PC-3 (cell line): ENCODE measurements at regions not wholly inside any gene's neighbourhood (a gene's known extent, or its start where the extent isn't known, plus 50 kb on each side); places are given as distances from the start of the nearest gene placed in this dataset.

Experiments
- ATAC-seq: fragments of 200-7000 bp; cut with Tn5 transposase; 2 replicates; pipeline ENCODE4 v1.9.1; 2020; ENCODE audit warnings: mild to moderate bottlenecking, moderate library complexity
- BruUV-seq: library from RNA; stranded (reverse); fragments of 400-500 nt; replicated peaks from 2 replicates; lab custom pipeline; 2021; lab: Mats Ljungman, UMichigan
- CTCF ChIA-PET: fragments of 300-600 bp; sonication (Branson Sonifier 250); formaldehyde crosslinking; loops from one replicate; lab custom pipeline; 2022; ENCODE audit warnings: antibody characterized with exemption; lab: Charles Lee
- POLR2A ChIA-PET: fragments of 300-600 bp; sonication (Branson Sonifier 250); formaldehyde crosslinking; loops from one replicate; lab custom pipeline; 2022; ENCODE audit warnings: antibody characterized with exemption; ENCODE audit not compliant: unreplicated experiment; lab: Charles Lee
- DNase-seq: peaks from one replicate; pipeline ENCODE4 v3.0.0-alpha.2; 2015
- H2AFZ ChIP-seq: fragments of 300-600 bp; sonication (generic); 2 replicates; pipeline ENCODE4 v1.6.0; 2016; ENCODE audit warnings: antibody characterized with exemption, low read length
- H3F3A ChIP-seq: fragments of 300-600 bp; sonication (generic); one replicate; pipeline ENCODE4 v1.6.0; 2017; ENCODE audit warnings: antibody characterized with exemption, low read length, control low read depth, mild to moderate bottlenecking; ENCODE audit not compliant: unreplicated experiment
- H3K27ac ChIP-seq: fragments of 300-600 bp; sonication (generic); 2 replicates; pipeline ENCODE4 v1.5.1; 2016; ENCODE audit warnings: mild to moderate bottlenecking, low read length
- H3K27me3 ChIP-seq: fragments of 300-600 bp; sonication (generic); 2 replicates; pipeline ENCODE4 v1.6.1; 2016; ENCODE audit warnings: low read length, mixed read lengths
- H3K36me3 ChIP-seq: fragments of 300-600 bp; sonication (generic); 2 replicates; pipeline ENCODE4 v1.6.1; 2016; ENCODE audit warnings: low read depth, mixed run types, low read length, mixed read lengths
- H3K4me1 ChIP-seq: fragments of 300-600 bp; sonication (generic); 2 replicates; pipeline ENCODE4 v1.5.1; 2016; ENCODE audit warnings: low read length; ENCODE audit not compliant: insufficient read depth
- H3K4me2 ChIP-seq: fragments of 300-600 bp; sonication (generic); 2 replicates; pipeline ENCODE4 v1.6.0; 2016; ENCODE audit warnings: low read length
- H3K4me3 ChIP-seq: fragments of 300-600 bp; sonication (generic); 2 replicates; pipeline ENCODE4 v1.5.1; 2016; ENCODE audit warnings: mild to moderate bottlenecking, low read length, mixed read lengths
- H3K79me2 ChIP-seq: fragments of 300-600 bp; sonication (generic); 2 replicates; pipeline ENCODE4 v1.6.1; 2017; ENCODE audit warnings: low read length, mixed read lengths
- H3K9ac ChIP-seq: fragments of 300-600 bp; sonication (generic); 2 replicates; pipeline ENCODE4 v1.6.0; 2016; ENCODE audit warnings: mild to moderate bottlenecking, low read length
- H3K9me2 ChIP-seq: fragments of 300-600 bp; sonication (generic); replicated peaks from 2 replicates; pipeline ENCODE4 v1.6.1; 2016; ENCODE audit warnings: mixed run types, low read length, mixed read lengths
- H3K9me3 ChIP-seq: fragments of 300-600 bp; sonication (generic); 2 replicates; pipeline ENCODE4 v1.6.1; 2016; ENCODE audit warnings: low read length, mixed read lengths
- H4K20me1 ChIP-seq: fragments of 300-600 bp; sonication (generic); 2 replicates; pipeline ENCODE4 v1.6.1; 2016; ENCODE audit warnings: low read length, mixed read lengths
- EZH2 ChIP-seq: fragments of 300-600 bp; sonication (generic); IDR thresholded peaks from one replicate; pipeline ENCODE4 v1.6.1; 2017; ENCODE audit warnings: antibody characterized with exemption, mild to moderate bottlenecking, low read length; ENCODE audit not compliant: unreplicated experiment
- EZH2phosphoT487 ChIP-seq: fragments of 300-600 bp; sonication (generic); IDR thresholded peaks from 2 replicates; pipeline ENCODE4 v1.6.1; 2018; ENCODE audit warnings: mild to moderate bottlenecking, antibody characterized with exemption, low read length, borderline replicate concordance
- intact Hi-C: fragments of 100-400 bp; cut with micrococcal nuclease; formaldehyde crosslinking; loops from 2 replicates; pipeline ENCODE4 v1.9.0; 2023
- TF ChIP-seq, protein P1 (sequence below): fragments of 300-600 bp; sonication (generic); conservative IDR thresholded peaks from 2 replicates; pipeline ENCODE4 v1.5.1; 2017; ENCODE audit warnings: antibody characterized with exemption, low read depth, mild to moderate bottlenecking, low read length

DNA sequence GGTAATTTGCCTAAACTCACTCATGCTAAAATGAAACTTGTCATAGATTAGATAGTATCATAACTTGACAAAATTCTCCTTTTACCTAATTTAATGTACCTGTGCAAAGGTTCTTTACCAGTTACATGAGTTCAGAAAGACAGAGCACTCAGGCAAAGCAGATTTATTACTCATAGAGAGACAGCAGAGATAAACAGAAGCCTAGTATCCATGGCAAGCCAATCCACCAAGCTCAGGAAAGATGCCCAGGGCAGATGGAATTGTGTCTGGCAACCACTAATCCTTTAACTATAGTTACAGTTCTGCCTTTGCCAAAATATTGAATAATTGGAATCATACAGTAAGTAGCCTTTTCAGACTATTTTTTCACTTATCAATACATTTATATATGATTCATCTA lies 826.2 kb downstream of the TECRL start:
- H3K4me3 ChIP-seq: no peak overlapping the region
- ATAC-seq: no peak
- H3K36me3 ChIP-seq: no peaks in the 10 kb centered on the region
- TF ChIP-seq, protein P1, sequence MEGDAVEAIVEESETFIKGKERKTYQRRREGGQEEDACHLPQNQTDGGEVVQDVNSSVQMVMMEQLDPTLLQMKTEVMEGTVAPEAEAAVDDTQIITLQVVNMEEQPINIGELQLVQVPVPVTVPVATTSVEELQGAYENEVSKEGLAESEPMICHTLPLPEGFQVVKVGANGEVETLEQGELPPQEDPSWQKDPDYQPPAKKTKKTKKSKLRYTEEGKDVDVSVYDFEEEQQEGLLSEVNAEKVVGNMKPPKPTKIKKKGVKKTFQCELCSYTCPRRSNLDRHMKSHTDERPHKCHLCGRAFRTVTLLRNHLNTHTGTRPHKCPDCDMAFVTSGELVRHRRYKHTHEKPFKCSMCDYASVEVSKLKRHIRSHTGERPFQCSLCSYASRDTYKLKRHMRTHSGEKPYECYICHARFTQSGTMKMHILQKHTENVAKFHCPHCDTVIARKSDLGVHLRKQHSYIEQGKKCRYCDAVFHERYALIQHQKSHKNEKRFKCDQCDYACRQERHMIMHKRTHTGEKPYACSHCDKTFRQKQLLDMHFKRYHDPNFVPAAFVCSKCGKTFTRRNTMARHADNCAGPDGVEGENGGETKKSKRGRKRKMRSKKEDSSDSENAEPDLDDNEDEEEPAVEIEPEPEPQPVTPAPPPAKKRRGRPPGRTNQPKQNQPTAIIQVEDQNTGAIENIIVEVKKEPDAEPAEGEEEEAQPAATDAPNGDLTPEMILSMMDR: no peak
- TF ChIP-seq EZH2phosphoT487 (no peak), EZH2 (no peak)
- H2AFZ ChIP-seq: no peak overlapping the region
- no peaks in the 10 kb centered on the region for H3K9me2 ChIP-seq
- no peak overlapping the region for H3K27ac ChIP-seq
- H3K4me1 ChIP-seq: no peaks in the 10 kb centered on the region
- intact Hi-C loops: no loop called here
- CTCF ChIA-PET: no interaction called here
- H3K79me2 ChIP-seq: no peaks in the 10 kb centered on the region
- POLR2A ChIA-PET: no interaction called here
- DNase-seq: no peak
- no peaks in the 10 kb centered on the region for H3K27me3 ChIP-seq
- no peak overlapping the region for H3K4me2 ChIP-seq
- BruUV-seq: no TSS peak
- H3K9me3 ChIP-seq: no peaks in the 10 kb centered on the region; the same call in 1 of the 2 replicates
- no peak overlapping the region for H3K9ac ChIP-seq
- H3F3A ChIP-seq: no peaks in the 10 kb centered on the region
- no peaks in the 10 kb centered on the region for H4K20me1 ChIP-seq

DNA sequence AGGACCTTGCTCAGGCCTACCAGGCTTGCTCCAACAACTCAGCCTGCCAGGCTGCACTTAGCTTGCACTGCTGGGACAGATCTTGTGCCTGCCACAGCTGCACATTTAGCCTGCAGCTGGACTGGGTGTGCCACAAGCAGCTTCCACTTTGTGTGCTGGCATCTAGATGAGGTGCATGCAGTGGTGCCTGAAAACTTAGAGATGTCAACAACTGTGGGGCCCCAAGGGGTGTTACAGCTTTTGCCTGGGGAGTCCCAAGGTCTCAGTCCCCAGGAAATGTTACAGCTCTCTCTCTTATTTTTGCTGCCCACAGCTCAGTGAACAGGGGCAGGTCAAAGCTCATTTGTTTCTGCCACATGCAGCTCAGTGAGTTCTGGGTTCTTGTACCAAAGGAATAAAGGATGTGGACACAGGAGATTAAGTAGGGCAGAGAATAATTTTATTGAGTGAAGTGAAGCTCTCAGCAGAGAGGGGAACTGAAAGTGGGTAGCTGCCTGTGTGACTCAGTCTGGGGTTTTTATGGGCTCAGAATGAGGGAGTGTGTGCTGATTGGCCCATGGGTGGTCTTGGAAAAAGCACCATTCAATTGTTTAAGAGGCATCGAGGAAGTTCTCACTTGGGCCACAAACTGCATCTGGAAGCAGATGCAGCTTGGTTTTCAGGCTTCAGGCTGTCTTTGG lies 828.3 kb downstream of the TECRL start:
- no peak overlapping the region for H3K4me2 ChIP-seq
- H3K9me2 ChIP-seq: no peaks in the 10 kb centered on the region
- H3K27ac ChIP-seq: no peak overlapping the region
- TF ChIP-seq, protein P1: no peak
- no peak for TF ChIP-seq EZH2
- no peak for TF ChIP-seq EZH2phosphoT487
- no TSS peak for BruUV-seq
- POLR2A ChIA-PET: no interaction called here
- no peaks in the 10 kb centered on the region for H4K20me1 ChIP-seq
- peaks cover 9% of the 10 kb centered on the region; the same call in 1 of the 2 replicates for H3K9me3 ChIP-seq
- 0 out of 2 replicates have a peak, but pooled peaks cover 4% of the 10 kb centered on the region for H3K36me3 ChIP-seq
- intact Hi-C loops: no loop called here
- H3K9ac ChIP-seq: no peak overlapping the region
- no peak overlapping the region for H3K4me3 ChIP-seq
- H3F3A ChIP-seq: no peaks in the 10 kb centered on the region
- no peaks in the 10 kb centered on the region for H3K27me3 ChIP-seq
- no peaks in the 10 kb centered on the region for H3K79me2 ChIP-seq
- CTCF ChIA-PET: no interaction called here
- DNase-seq (no peak), ATAC-seq (no peak)
- no peaks in the 10 kb centered on the region for H3K4me1 ChIP-seq
- H2AFZ ChIP-seq: no peak overlapping the region

DNA sequence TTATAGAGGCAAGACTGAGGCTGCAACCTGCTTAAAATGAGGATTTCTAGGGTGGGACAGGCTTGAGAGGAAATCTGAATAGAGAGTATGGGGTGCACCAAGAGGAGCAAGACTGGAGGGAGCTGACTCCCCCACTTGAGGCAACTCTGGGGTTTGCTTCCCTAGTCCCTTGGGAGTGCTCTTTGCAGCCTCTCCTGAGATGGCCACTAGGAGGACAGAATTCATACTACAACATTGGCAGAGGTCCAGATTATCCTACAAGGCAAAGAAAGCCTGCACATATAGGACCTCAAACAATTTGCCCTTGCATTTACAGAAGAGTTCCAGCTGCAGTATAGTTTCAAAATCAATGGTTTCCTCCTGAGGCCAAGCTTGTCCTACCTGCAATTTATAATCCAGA lies 830.9 kb downstream of the TECRL start:
- no peak overlapping the region for H3K4me3 ChIP-seq
- peak; percentile 4 for DNase-seq
- peaks cover 13% of the 10 kb centered on the region for H3K9me3 ChIP-seq
- POLR2A ChIA-PET: no interaction called here
- no peak overlapping the region for H3K27ac ChIP-seq
- no peak overlapping the region for H3K9ac ChIP-seq
- H3K9me2 ChIP-seq: no peaks in the 10 kb centered on the region
- no peak for ATAC-seq
- no peaks in the 10 kb centered on the region for H3F3A ChIP-seq
- 0 out of 2 replicates have a peak, but pooled peaks cover 4% of the 10 kb centered on the region for H3K36me3 ChIP-seq
- no peaks in the 10 kb centered on the region for H3K4me1 ChIP-seq
- CTCF ChIA-PET: no interaction called here
- no peaks in the 10 kb centered on the region for H4K20me1 ChIP-seq
- no peak overlapping the region for H3K4me2 ChIP-seq
- BruUV-seq: no TSS peak
- no peaks in the 10 kb centered on the region for H3K79me2 ChIP-seq
- intact Hi-C loops: no loop called here
- H2AFZ ChIP-seq: no peak overlapping the region
- no peaks in the 10 kb centered on the region for H3K27me3 ChIP-seq
- no peak for TF ChIP-seq EZH2
- TF ChIP-seq, protein P1: peak; percentile 33; the same call in 1 of the 2 replicates
